ENCODE measurements at regions not wholly inside any gene's neighbourhood (a gene's known extent, or its start where the extent isn't known, plus 50 kb on each side); places are given as distances from the start of the nearest gene placed in this dataset.

DNA sequence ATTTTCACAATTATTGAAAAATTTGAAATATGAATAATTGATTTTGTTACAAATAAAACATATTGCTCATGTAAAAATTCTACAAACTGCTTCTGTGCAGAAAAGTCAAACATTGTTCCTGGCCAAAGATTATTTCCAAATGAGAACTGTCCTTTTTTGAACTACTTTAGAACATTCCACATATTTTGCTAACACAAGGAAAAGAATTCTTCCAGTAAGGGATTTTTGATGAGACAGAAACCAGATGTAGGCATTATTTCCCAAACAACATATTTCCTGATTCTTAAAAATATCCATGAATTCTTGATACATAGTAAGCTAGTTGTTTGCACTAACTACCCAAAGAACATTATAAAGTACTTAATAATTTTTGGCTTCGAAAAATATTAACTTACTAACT is 715.2 kb downstream of the CCDC85A start:
- no peaks in the 10 kb centered on the region for H3K27me3 ChIP-seq
- DNase-seq (no peak), ATAC-seq (no peak)
- WGBS, 2 donors = 38 to 52% methylated on average over 1 of the region's 1 CpG
- intact Hi-C loops (cut with DNase I) = no loop called here
- no peak overlapping the region for H3K27ac ChIP-seq
- no peaks in the 10 kb centered on the region for H3K4me1 ChIP-seq
- H3K4me3 ChIP-seq = no peak overlapping the region
- no peaks in the 10 kb centered on the region for H3K36me3 ChIP-seq (replicated peaks in 1 of 2; ENCODE audit: insufficient read depth in 1 of 2, low read depth in 2 of 2)
- TF ChIP-seq POLR2A (IDR thresholded peaks at IDR 0.05) = no peak
- TF ChIP-seq, protein P1, sequence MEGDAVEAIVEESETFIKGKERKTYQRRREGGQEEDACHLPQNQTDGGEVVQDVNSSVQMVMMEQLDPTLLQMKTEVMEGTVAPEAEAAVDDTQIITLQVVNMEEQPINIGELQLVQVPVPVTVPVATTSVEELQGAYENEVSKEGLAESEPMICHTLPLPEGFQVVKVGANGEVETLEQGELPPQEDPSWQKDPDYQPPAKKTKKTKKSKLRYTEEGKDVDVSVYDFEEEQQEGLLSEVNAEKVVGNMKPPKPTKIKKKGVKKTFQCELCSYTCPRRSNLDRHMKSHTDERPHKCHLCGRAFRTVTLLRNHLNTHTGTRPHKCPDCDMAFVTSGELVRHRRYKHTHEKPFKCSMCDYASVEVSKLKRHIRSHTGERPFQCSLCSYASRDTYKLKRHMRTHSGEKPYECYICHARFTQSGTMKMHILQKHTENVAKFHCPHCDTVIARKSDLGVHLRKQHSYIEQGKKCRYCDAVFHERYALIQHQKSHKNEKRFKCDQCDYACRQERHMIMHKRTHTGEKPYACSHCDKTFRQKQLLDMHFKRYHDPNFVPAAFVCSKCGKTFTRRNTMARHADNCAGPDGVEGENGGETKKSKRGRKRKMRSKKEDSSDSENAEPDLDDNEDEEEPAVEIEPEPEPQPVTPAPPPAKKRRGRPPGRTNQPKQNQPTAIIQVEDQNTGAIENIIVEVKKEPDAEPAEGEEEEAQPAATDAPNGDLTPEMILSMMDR (IDR thresholded peaks at IDR 0.05) = no peak
- no peaks in the 10 kb centered on the region for H3K9me3 ChIP-seq

DNA sequence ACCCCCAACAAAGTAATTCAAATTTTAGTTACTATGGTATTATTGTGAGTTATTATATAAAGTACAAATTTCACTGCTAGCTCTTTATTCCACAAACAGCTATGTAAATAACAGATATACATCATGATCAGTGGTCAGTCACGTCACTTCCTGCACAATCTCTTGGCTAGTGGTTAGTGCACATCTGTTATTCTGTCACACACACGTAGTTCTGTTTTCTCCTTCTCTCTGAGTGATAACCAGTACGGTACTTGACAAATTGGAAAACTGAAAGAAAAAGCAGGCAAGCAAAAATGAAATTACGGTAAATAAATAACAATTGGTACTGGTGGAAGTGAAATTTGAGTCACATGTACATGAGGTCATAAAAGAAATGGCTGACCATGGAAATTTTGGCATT is 728.7 kb downstream of the CCDC85A start:
- Histone ChIP-seq H3K4me1 (no peaks in the 10 kb centered on the region), H3K27me3 (no peaks in the 10 kb centered on the region), H3K36me3 (replicated peaks in 1 of 2; ENCODE audit: insufficient read depth in 1 of 2, low read depth in 2 of 2) (no peaks in the 10 kb centered on the region), H3K4me3 (no peak overlapping the region), H3K9me3 (no peaks in the 10 kb centered on the region), H3K27ac (no peak overlapping the region)
- WGBS, 2 donors = 37 to 43% methylated on average over 4 of the region's 4 CpGs
- DNase-seq (no peak), ATAC-seq (no peak)
- TF ChIP-seq POLR2A (IDR thresholded peaks at IDR 0.05) = no peak
- TF ChIP-seq, protein P1 (IDR thresholded peaks at IDR 0.05) = no peak
- intact Hi-C loops (cut with DNase I) = no loop called here

DNA sequence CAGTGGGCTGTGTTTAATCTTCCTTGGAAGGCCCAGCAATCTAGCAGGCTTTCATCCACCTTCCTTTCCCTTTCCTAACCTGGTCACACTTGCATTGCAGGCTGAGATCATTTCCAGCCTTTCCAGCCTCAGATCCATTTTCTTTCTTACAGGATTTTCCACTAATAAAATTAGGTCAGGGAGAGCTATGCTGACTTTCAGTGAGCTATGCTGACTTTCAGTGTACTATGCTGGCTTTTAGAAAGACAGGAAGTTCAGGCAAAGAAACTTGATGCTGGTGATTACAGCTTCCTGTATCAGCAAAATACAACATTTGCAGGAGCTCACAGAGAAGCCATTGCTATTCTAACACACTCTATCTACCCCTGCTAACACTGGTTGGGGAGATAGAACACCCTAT is 735.0 kb downstream of the CCDC85A start:
- Histone ChIP-seq H3K27ac (no peak overlapping the region), H3K4me3 (no peak overlapping the region), H3K4me1 (no peaks in the 10 kb centered on the region), H3K27me3 (no peaks in the 10 kb centered on the region), H3K36me3 (replicated peaks in 1 of 2; ENCODE audit: insufficient read depth in 1 of 2, low read depth in 2 of 2) (no peaks in the 10 kb centered on the region), H3K9me3 (no peaks in the 10 kb centered on the region)
- TF ChIP-seq POLR2A (IDR thresholded peaks at IDR 0.05) = no peak
- TF ChIP-seq, protein P1 (IDR thresholded peaks at IDR 0.05) = no peak
- intact Hi-C loops (cut with DNase I) = no loop called here
- ATAC-seq (no peak), DNase-seq (no peak)

DNA sequence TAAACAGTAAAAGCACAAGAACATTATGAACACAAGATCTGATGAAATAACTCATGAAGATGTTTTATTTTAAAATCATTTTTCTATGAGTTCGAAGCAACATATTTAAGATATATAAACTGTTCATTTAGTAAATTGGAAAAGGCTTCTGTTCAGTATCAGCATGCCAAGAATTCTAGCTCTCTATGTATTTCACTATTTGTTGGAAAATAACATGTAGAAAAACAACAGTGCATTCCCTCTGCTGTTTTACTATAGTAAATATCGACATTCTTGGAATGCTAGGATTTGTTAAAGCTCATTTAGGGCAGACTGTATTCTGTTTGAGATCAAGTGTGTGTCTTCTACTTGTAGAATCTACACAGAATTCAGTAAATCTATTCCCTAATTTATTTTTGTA is 750.2 kb downstream of the CCDC85A start:
- H3K4me1 ChIP-seq = no peaks in the 10 kb centered on the region
- TF ChIP-seq POLR2A (IDR thresholded peaks at IDR 0.05) = no peak
- TF ChIP-seq, protein P1 (IDR thresholded peaks at IDR 0.05) = no peak
- DNase-seq (no peak), ATAC-seq (no peak)
- H3K4me3 ChIP-seq = no peak overlapping the region
- H3K27me3 ChIP-seq = no peaks in the 10 kb centered on the region
- no peaks in the 10 kb centered on the region for H3K9me3 ChIP-seq
- no peak overlapping the region for H3K27ac ChIP-seq
- 57 to 58% methylated on average over 2 of the region's 2 CpGs for WGBS, 2 donors
- H3K36me3 ChIP-seq (replicated peaks in 1 of 2; ENCODE audit: insufficient read depth in 1 of 2, low read depth in 2 of 2) = no peaks in the 10 kb centered on the region
- intact Hi-C loops (cut with DNase I) = no loop called here

DNA sequence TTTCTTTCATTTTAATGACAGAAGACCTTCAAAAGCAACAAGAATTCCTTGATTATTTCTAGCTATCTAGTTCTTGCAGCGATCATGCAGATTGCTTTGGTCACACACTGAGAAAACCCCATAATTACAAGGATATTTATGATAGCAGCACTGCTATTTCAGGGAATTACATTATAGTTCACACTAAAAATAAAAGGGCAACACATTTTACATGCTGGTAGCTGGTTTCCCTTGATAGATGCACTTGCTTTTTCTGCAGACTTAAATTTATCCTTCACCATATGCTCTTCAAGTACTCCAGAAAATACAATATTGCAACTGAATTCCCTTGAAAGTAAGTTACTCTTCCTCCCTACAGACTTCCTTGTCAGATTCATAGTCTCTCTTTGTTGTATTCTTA is 751.1 kb downstream of the CCDC85A start:
- no peaks in the 10 kb centered on the region for H3K36me3 ChIP-seq (replicated peaks in 1 of 2; ENCODE audit: insufficient read depth in 1 of 2, low read depth in 2 of 2)
- intact Hi-C loops (cut with DNase I) = no loop called here
- no peaks in the 10 kb centered on the region for H3K27me3 ChIP-seq
- ATAC-seq (no peak), DNase-seq (no peak)
- H3K4me3 ChIP-seq = no peak overlapping the region
- H3K27ac ChIP-seq = no peak overlapping the region
- 81% methylated on average over 1 of the region's 1 CpG for WGBS, 2 donors
- no peaks in the 10 kb centered on the region for H3K4me1 ChIP-seq
- no peak for TF ChIP-seq POLR2A (IDR thresholded peaks at IDR 0.05)
- TF ChIP-seq, protein P1 (IDR thresholded peaks at IDR 0.05) = no peak
- H3K9me3 ChIP-seq = no peaks in the 10 kb centered on the region
